ENCODE measurements at regions not wholly inside any gene's neighbourhood (a gene's known extent, or its start where the extent isn't known, plus 50 kb on each side); places are given as distances from the start of the nearest gene placed in this dataset.

DNA sequence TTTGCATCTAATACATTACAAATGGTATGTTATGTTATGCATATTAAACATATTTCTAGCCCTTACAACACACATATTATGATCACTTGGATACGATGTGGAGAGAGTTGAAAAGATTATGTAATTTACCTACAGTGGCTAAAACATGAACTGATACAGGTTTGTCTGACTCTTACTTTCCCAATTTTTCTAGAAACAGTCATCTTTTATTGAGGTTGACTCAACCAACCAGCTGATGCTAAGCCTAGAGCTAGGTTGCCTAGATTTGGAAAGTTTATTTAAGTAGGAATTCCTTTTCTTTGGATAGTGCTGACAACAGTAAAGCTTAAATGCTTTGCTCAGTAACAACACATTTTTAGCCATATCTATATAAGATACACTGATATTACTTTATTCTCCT lies 1215.1 kb downstream of the ADGRL3 start:
- CTCF ChIA-PET, result no interaction called here
- Histone ChIP-seq H3K4me3 (ENCODE audit: low read depth, low read length, poor library complexity, severe bottlenecking) (no peak overlapping the region), H3K36me3 (ENCODE audit: insufficient read depth, low read length, poor library complexity, severe bottlenecking) (no peaks in the 10 kb centered on the region), H3K27me3 (replicated peaks; ENCODE audit: insufficient read depth, low read depth, low read length, poor library complexity) (no peaks in the 10 kb centered on the region), H3K27ac (ENCODE audit: low read depth, low read length, poor library complexity, severe bottlenecking) (no peak overlapping the region), H3K4me1 (ENCODE audit: insufficient read depth, low read length, poor library complexity, severe bottlenecking) (no peaks in the 10 kb centered on the region), H3K9me3 (ENCODE audit: low read depth, low read length, poor library complexity, severe bottlenecking) (no peaks in the 10 kb centered on the region)
- no peak for DNase-seq (ENCODE audit: low spot score)
- intact Hi-C loops (cut with micrococcal nuclease; ENCODE audit: unreplicated experiment), result no loop called here
- TF ChIP-seq EZH2 (IDR thresholded peaks at IDR 0.05; ENCODE audit: borderline replicate concordance, low read depth, low read length, poor library complexity, severe bottlenecking), result no peak
- no TSS peak for BruUV-seq (replicated peaks)
- POLR2A ChIA-PET (ENCODE audit: low non-redundant PET), result no interaction called here

DNA sequence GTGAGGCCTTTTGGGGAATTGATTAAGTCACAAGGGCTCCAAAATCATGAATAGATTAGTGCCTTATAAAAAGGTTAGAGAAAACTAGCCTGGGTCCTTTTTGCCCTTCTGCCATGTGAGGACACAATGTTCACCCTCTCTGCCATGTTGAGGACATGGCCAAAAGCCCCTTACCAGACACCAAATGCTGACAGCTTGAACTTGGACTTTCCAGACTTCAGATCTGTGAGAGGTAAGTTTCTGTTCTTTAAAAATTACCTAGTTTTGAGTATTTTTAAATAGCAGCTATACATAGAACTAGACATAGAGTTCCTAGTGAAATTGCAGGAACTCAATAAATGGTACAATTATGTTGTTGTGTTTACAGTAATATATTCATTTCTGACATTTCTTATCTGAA lies 1214.4 kb downstream of the ADGRL3 start:
- no TSS peak for BruUV-seq (replicated peaks)
- Histone ChIP-seq H3K36me3 (ENCODE audit: insufficient read depth, low read length, poor library complexity, severe bottlenecking) (no peaks in the 10 kb centered on the region), H3K27me3 (replicated peaks; ENCODE audit: insufficient read depth, low read depth, low read length, poor library complexity) (no peaks in the 10 kb centered on the region), H3K4me1 (ENCODE audit: insufficient read depth, low read length, poor library complexity, severe bottlenecking) (no peaks in the 10 kb centered on the region), H3K27ac (ENCODE audit: low read depth, low read length, poor library complexity, severe bottlenecking) (no peak overlapping the region), H3K9me3 (ENCODE audit: low read depth, low read length, poor library complexity, severe bottlenecking) (no peaks in the 10 kb centered on the region), H3K4me3 (ENCODE audit: low read depth, low read length, poor library complexity, severe bottlenecking) (no peak overlapping the region)
- CTCF ChIA-PET, result no interaction called here
- POLR2A ChIA-PET (ENCODE audit: low non-redundant PET), result no interaction called here
- intact Hi-C loops (cut with micrococcal nuclease; ENCODE audit: unreplicated experiment), result no loop called here
- DNase-seq (ENCODE audit: low spot score), result no peak
- TF ChIP-seq, protein P1, sequence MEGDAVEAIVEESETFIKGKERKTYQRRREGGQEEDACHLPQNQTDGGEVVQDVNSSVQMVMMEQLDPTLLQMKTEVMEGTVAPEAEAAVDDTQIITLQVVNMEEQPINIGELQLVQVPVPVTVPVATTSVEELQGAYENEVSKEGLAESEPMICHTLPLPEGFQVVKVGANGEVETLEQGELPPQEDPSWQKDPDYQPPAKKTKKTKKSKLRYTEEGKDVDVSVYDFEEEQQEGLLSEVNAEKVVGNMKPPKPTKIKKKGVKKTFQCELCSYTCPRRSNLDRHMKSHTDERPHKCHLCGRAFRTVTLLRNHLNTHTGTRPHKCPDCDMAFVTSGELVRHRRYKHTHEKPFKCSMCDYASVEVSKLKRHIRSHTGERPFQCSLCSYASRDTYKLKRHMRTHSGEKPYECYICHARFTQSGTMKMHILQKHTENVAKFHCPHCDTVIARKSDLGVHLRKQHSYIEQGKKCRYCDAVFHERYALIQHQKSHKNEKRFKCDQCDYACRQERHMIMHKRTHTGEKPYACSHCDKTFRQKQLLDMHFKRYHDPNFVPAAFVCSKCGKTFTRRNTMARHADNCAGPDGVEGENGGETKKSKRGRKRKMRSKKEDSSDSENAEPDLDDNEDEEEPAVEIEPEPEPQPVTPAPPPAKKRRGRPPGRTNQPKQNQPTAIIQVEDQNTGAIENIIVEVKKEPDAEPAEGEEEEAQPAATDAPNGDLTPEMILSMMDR (conservative IDR thresholded peaks at IDR 0.05; ENCODE audit: low read depth, low read length), result no peak
- TF ChIP-seq EZH2 (IDR thresholded peaks at IDR 0.05; ENCODE audit: borderline replicate concordance, low read depth, low read length, poor library complexity, severe bottlenecking), result no peak

DNA sequence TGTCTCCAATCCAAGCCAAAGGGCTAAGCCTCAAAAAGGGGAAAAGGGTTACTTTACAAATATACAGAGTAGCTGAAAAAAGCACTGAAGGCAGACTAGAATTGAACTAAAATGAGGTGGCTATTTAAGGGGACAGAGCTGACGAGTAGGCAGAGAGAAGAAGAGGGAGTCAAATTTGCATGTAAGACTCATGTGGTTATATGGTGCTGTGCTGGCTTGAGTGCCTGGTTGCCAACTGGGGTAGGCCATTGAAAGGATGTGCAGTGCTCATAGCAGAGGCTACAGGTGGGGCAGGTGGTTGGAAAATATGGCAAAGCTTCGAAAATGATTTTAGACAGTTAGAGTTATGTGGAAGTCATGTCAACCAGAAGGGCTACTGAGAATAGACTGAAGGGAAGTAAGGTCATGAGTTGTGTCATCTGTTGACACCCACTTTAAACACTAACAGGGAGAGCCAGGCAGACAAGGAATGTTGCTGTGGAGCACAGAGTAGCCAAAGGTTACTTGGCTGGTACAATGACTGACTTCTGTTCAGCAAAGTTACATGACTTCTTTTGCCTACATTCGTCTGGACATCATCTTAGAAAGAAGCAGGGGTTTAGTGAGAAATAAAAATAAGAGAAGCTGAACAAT lies 1210.4 kb downstream of the ADGRL3 start:
- no peak for TF ChIP-seq EZH2 (IDR thresholded peaks at IDR 0.05; ENCODE audit: borderline replicate concordance, low read depth, low read length, poor library complexity, severe bottlenecking)
- TF ChIP-seq, protein P1 (conservative IDR thresholded peaks at IDR 0.05; ENCODE audit: low read depth, low read length), result no peak
- POLR2A ChIA-PET (ENCODE audit: low non-redundant PET), result no interaction called here
- CTCF ChIA-PET, result no interaction called here
- no peak overlapping the region for H3K4me3 ChIP-seq (ENCODE audit: low read depth, low read length, poor library complexity, severe bottlenecking)
- H3K9me3 ChIP-seq (ENCODE audit: low read depth, low read length, poor library complexity, severe bottlenecking), result no peaks in the 10 kb centered on the region
- intact Hi-C loops (cut with micrococcal nuclease; ENCODE audit: unreplicated experiment), result no loop called here
- no peak for DNase-seq (ENCODE audit: low spot score)
- no peaks in the 10 kb centered on the region for H3K27me3 ChIP-seq (replicated peaks; ENCODE audit: insufficient read depth, low read depth, low read length, poor library complexity)
- H3K4me1 ChIP-seq (ENCODE audit: insufficient read depth, low read length, poor library complexity, severe bottlenecking), result no peaks in the 10 kb centered on the region
- no peak overlapping the region for H3K27ac ChIP-seq (ENCODE audit: low read depth, low read length, poor library complexity, severe bottlenecking)
- BruUV-seq (replicated peaks), result no TSS peak
- H3K36me3 ChIP-seq (ENCODE audit: insufficient read depth, low read length, poor library complexity, severe bottlenecking), result no peaks in the 10 kb centered on the region

DNA sequence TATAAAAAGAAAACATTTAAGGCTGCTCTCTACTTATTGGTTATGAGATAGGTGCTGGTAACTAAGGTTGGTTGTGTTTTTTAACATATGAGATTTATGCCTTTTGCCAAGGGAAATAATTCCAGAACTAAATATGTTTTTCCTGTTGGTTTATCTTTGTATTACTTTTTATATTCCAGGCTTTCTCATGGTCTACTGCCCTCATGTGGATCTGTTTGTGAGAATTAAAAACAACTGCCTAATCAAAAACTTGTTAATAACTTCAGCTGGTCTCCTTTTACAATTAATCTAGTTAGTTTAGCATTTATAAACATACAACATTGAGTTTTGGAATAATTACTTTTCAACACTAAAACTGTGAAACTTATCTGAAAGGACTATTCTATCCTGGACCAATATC lies 1208.3 kb downstream of the ADGRL3 start:
- POLR2A ChIA-PET (ENCODE audit: low non-redundant PET), result no interaction called here

More for the DNA sequence above, 1208.3 kb downstream of the ADGRL3 start:
- no peaks in the 10 kb centered on the region for H3K4me1 ChIP-seq (ENCODE audit: insufficient read depth, low read length, poor library complexity, severe bottlenecking)
- H3K4me3 ChIP-seq (ENCODE audit: low read depth, low read length, poor library complexity, severe bottlenecking), result no peak overlapping the region
- H3K27ac ChIP-seq (ENCODE audit: low read depth, low read length, poor library complexity, severe bottlenecking), result no peak overlapping the region
- CTCF ChIA-PET, result no interaction called here
- no TSS peak for BruUV-seq (replicated peaks)
- intact Hi-C loops (cut with micrococcal nuclease; ENCODE audit: unreplicated experiment), result no loop called here
- no peak for TF ChIP-seq EZH2 (IDR thresholded peaks at IDR 0.05; ENCODE audit: borderline replicate concordance, low read depth, low read length, poor library complexity, severe bottlenecking)
- TF ChIP-seq, protein P1 (conservative IDR thresholded peaks at IDR 0.05; ENCODE audit: low read depth, low read length), result no peak
- H3K9me3 ChIP-seq (ENCODE audit: low read depth, low read length, poor library complexity, severe bottlenecking), result no peaks in the 10 kb centered on the region
- no peaks in the 10 kb centered on the region for H3K27me3 ChIP-seq (replicated peaks; ENCODE audit: insufficient read depth, low read depth, low read length, poor library complexity)
- no peak for DNase-seq (ENCODE audit: low spot score)
- H3K36me3 ChIP-seq (ENCODE audit: insufficient read depth, low read length, poor library complexity, severe bottlenecking), result no peaks in the 10 kb centered on the region

Measured in A673 (cell line).